GM23248 (cell line): ENCODE measurements at regions not wholly inside any gene's neighbourhood (a gene's known extent, or its start where the extent isn't known, plus 50 kb on each side); places are given as distances from the start of the nearest gene placed in this dataset.

ENCODE experiments used
- DNase-seq: peaks from one replicate; pipeline ENCODE4 v3.0.0-alpha.2; 2015
- H2AFZ ChIP-seq: fragments of 200-600 bp; sonication (generic); 2 replicates; pipeline ENCODE4 v1.6.1; 2016; ENCODE audit warnings: antibody characterized with exemption
- H3F3A ChIP-seq: fragments of 200-600 bp; sonication (generic); 2 replicates; pipeline ENCODE4 v1.6.1; 2016; ENCODE audit warnings: mild to moderate bottlenecking, antibody characterized with exemption, mixed run types; ENCODE audit not compliant: insufficient read depth
- H3K27ac ChIP-seq: fragments of 200-600 bp; sonication (generic); 2 replicates; pipeline ENCODE4 v1.5.1; 2016; ENCODE audit warnings: mild to moderate bottlenecking
- H3K27me3 ChIP-seq: fragments of 200-600 bp; sonication (generic); replicated peaks from 2 replicates; pipeline ENCODE4 v1.6.1; 2016; ENCODE audit warnings: mild to moderate bottlenecking; ENCODE audit not compliant: insufficient read depth
- H3K36me3 ChIP-seq: fragments of 200-600 bp; sonication (generic); 2 replicates; pipeline ENCODE4 v1.6.1; 2016; ENCODE audit warnings: low read depth, mild to moderate bottlenecking
- H3K4me1 ChIP-seq: fragments of 200-600 bp; sonication (generic); 2 replicates; pipeline ENCODE4 v1.6.1; 2016; ENCODE audit warnings: mild to moderate bottlenecking; ENCODE audit not compliant: insufficient read depth
- H3K4me2 ChIP-seq: fragments of 200-600 bp; sonication (generic); one replicate; pipeline ENCODE4 v1.6.1; 2016; ENCODE audit warnings: mild to moderate bottlenecking; ENCODE audit not compliant: unreplicated experiment
- H3K4me3 ChIP-seq: fragments of 200-600 bp; sonication (generic); 2 replicates; pipeline ENCODE4 v1.5.1; 2016; ENCODE audit warnings: mild to moderate bottlenecking
- H3K79me2 ChIP-seq: fragments of 200-600 bp; sonication (generic); 2 replicates; pipeline ENCODE4 v1.6.1; 2016; ENCODE audit warnings: mild to moderate bottlenecking; ENCODE audit not compliant: insufficient read depth
- H3K9ac ChIP-seq: fragments of 200-600 bp; sonication (generic); 2 replicates; pipeline ENCODE4 v1.6.1; 2016; ENCODE audit warnings: mild to moderate bottlenecking
- H3K9me2 ChIP-seq: fragments of 200-600 bp; sonication (generic); 2 replicates; pipeline ENCODE4 v1.6.1; 2016; ENCODE audit warnings: mixed run types, mild to moderate bottlenecking, moderate library complexity; ENCODE audit not compliant: insufficient read depth
- H3K9me3 ChIP-seq: fragments of 200-600 bp; sonication (generic); one replicate; pipeline ENCODE4 v1.6.1; 2017; ENCODE audit warnings: low read depth
- H4K20me1 ChIP-seq: fragments of 200-600 bp; sonication (generic); 2 replicates; pipeline ENCODE4 v1.6.0; 2016; ENCODE audit not compliant: insufficient read depth
- EZH2 ChIP-seq: fragments of 200-600 bp; sonication (generic); IDR thresholded peaks from 2 replicates; pipeline ENCODE4 v1.6.1; 2018; ENCODE audit warnings: antibody characterized with exemption, mild to moderate bottlenecking; ENCODE audit not compliant: insufficient read depth, poor library complexity, severe bottlenecking
- EZH2phosphoT487 ChIP-seq: fragments of 200-600 bp; sonication (generic); IDR thresholded peaks from 2 replicates; pipeline ENCODE4 v1.6.1; 2018; ENCODE audit warnings: antibody characterized with exemption, moderate library complexity, mild to moderate bottlenecking, low read depth; ENCODE audit not compliant: insufficient read depth
- WGBS, 2 experiments: methylation state at CpG; one replicate each; pipeline ENCODE4 v1.1.6; 2015 to 2017; ENCODE audit warnings: low lambda C conversion rate in 2 of 2, low coverage in 1 of 2; ENCODE audit errors: missing lambda C conversion rate in 2 of 2; 5-methylcytosine and 5-hydroxymethylcytosine counted together
- in situ Hi-C: fragments of 300-500 bp; cut with MboI; formaldehyde crosslinking; loops from 2 replicates; pipeline ENCODE4 v1.15.0; 2020

GRCh38 chr1:88056881-88057280 lies 627.2 kb upstream of the PKN2 start:
- in situ Hi-C loops, result loop anchor here (25.0 kb wide), 1 partner anchor 720 kb away; the partner anchor contains the start of gene LMO4
- no peak overlapping the region for H3K27ac ChIP-seq
- no peak for DNase-seq
- no peak for TF ChIP-seq EZH2
- no peak for TF ChIP-seq EZH2phosphoT487
- H3K27me3 ChIP-seq, result no peaks in the 10 kb centered on the region
- no peak overlapping the region for H2AFZ ChIP-seq
- no peaks in the 10 kb centered on the region for H3K9me3 ChIP-seq
- WGBS, 2 experiments, result 55 to 63% methylated on average over 3 of the region's 3 CpGs
- H3K9ac ChIP-seq, result no peak overlapping the region
- no peaks in the 10 kb centered on the region for H3K79me2 ChIP-seq
- no peak overlapping the region for H3K4me2 ChIP-seq
- no peaks in the 10 kb centered on the region for H3K36me3 ChIP-seq
- no peak overlapping the region for H3K4me3 ChIP-seq
- no peaks in the 10 kb centered on the region for H3K9me2 ChIP-seq
- H3F3A ChIP-seq, result no peaks in the 10 kb centered on the region
- H4K20me1 ChIP-seq, result no peaks in the 10 kb centered on the region
- H3K4me1 ChIP-seq, result peaks cover 4% of the 10 kb centered on the region

DNA sequence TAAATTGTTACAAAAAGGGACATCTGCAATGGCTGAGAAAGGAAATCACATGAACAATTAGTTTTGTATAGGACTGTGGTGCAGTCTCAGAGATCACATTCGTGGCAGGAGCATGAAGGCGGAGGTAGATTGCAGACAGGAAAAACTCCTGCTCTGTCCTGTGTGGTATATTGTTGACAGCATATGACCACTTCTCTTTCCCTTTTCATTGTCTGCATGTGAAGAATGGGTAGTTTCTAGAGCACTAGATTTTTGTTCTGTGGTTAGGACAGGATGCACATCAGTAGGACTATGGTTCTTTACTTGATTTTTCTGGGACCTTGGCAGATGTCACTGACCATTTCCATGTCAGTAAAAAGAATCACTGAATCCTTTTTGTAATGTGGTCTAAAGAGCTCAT lies 625.9 kb upstream of the PKN2 start:
- Histone ChIP-seq H3K4me3 (no peak overlapping the region), H3K9me3 (no peaks in the 10 kb centered on the region), H3F3A (no peaks in the 10 kb centered on the region), H4K20me1 (no peaks in the 10 kb centered on the region), H3K27ac (no peak overlapping the region), H3K36me3 (no peaks in the 10 kb centered on the region), H3K27me3 (no peaks in the 10 kb centered on the region), H2AFZ (no peak overlapping the region), H3K4me2 (no peak overlapping the region), H3K9ac (no peak overlapping the region), H3K4me1 (peaks cover 8% of the 10 kb centered on the region), H3K9me2 (no peaks in the 10 kb centered on the region), H3K79me2 (no peaks in the 10 kb centered on the region)
- WGBS, 2 experiments, result 96 to 98% methylated on average over 2 of the region's 2 CpGs
- TF ChIP-seq EZH2 (no peak), EZH2phosphoT487 (no peak)
- in situ Hi-C loops, result loop anchor here (25.0 kb wide), 1 partner anchor 721 kb away; the partner anchor contains the start of gene LMO4
- no peak for DNase-seq

DNA sequence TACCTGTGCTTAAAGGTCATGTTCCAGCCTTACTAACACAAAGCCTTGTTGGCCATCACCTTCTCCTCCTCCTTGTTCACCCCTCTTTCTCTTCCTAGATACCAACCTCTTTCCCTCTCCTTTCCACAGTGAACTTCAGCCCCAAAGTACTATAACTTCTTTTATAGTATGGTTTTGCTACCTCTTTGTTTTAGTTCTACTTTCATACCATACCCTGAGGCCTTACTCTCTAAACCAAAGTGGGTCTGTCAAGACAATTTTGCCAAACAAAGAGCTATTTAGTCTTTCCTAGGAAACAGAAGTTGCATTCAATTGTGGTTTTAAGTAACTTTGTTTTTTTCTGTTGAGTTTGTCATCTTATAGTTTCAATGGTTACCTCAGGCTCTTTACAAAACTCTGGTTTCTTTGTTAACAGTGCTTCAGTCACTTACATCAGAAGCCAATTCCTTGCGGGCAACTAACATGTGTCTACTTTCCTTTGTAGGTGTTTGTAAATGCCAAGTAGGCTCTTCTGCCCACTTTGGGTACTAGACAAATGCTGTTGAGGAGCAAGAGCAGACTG lies 623.9 kb upstream of the PKN2 start:
- no peaks in the 10 kb centered on the region for H3K36me3 ChIP-seq
- H3K4me3 ChIP-seq, result no peak overlapping the region
- no peak overlapping the region for H3K27ac ChIP-seq
- TF ChIP-seq EZH2phosphoT487 (no peak), EZH2 (no peak)
- H3K9me3 ChIP-seq, result no peaks in the 10 kb centered on the region
- no peak for DNase-seq
- no peak overlapping the region for H3K9ac ChIP-seq
- 0 out of 2 replicates have a peak overlapping the region, but pooled peaks have one; percentile 7 for H2AFZ ChIP-seq
- H3F3A ChIP-seq, result no peaks in the 10 kb centered on the region
- no peaks in the 10 kb centered on the region for H3K79me2 ChIP-seq
- in situ Hi-C loops, result loop anchor here (25.0 kb wide), 1 partner anchor 723 kb away; the partner anchor contains the start of gene LMO4
- no peaks in the 10 kb centered on the region for H4K20me1 ChIP-seq
- no peaks in the 10 kb centered on the region for H3K9me2 ChIP-seq
- no peak overlapping the region for H3K4me2 ChIP-seq
- 100% methylated on average over 1 of the region's 1 CpG for WGBS, 2 experiments
- peaks cover 8% of the 10 kb centered on the region for H3K4me1 ChIP-seq
- H3K27me3 ChIP-seq, result no peaks in the 10 kb centered on the region

- Histone ChIP-seq H3K27me3 (no peaks in the 10 kb centered on the region), H3K36me3 (no peaks in the 10 kb centered on the region), H3K9me2 (no peaks in the 10 kb centered on the region), H3K9me3 (no peaks in the 10 kb centered on the region), H3K4me1 (peaks cover 8% of the 10 kb centered on the region), H2AFZ (0 out of 2 replicates have a peak overlapping the region, but pooled peaks have one; percentile 7), H3K79me2 (no peaks in the 10 kb centered on the region), H3K4me3 (no peak overlapping the region), H3K4me2 (no peak overlapping the region), H4K20me1 (no peaks in the 10 kb centered on the region), H3K27ac (no peak overlapping the region), H3K9ac (no peak overlapping the region), H3F3A (no peaks in the 10 kb centered on the region)
- TF ChIP-seq EZH2phosphoT487 (no peak), EZH2 (no peak)
- DNase-seq, result no peak
- in situ Hi-C loops, result loop anchor here (25.0 kb wide), 1 partner anchor 724 kb away; the partner anchor contains the start of gene LMO4
- 79 to 83% methylated on average over 3 of the region's 3 CpGs for WGBS, 2 experiments
These were observed 623.2 kb upstream of the PKN2 start for GRCh38 chr1:88060750-88061491.
